HCT116 (cell line): ENCODE measurements at regions not wholly inside any gene's neighbourhood (a gene's known extent, or its start where the extent isn't known, plus 50 kb on each side); places are given as distances from the start of the nearest gene placed in this dataset.

Source experiments
- ATAC-seq: fragments of 200-7000 bp; cut with Tn5 transposase; 2 replicates; pipeline ENCODE4 v1.9.1; 2020; ENCODE audit warnings: mild to moderate bottlenecking, moderate library complexity
- BruUV-seq: library from RNA; stranded (reverse); fragments of 400-500 nt; replicated peaks from 2 replicates; lab custom pipeline; 2021; lab: Mats Ljungman, UMichigan
- CTCF ChIA-PET: fragments of 300-600 bp; sonication (Branson Sonifier 250); formaldehyde crosslinking; loops from one replicate; lab custom pipeline; 2021; ENCODE audit warnings: antibody characterized with exemption; lab: Charles Lee
- POLR2A ChIA-PET: fragments of 300-600, 350-600 bp; sonication (Branson Sonifier 250); formaldehyde crosslinking; loops from one replicate; lab custom pipeline; 2021; ENCODE audit warnings: antibody characterized with exemption; lab: Charles Lee
- RAD21 ChIA-PET, 2 experiments: fragments of 300-600 bp; sonication (Branson Sonifier 250); formaldehyde crosslinking; loops; one replicate each; lab custom pipeline; 2023; ENCODE audit warnings: low total read pairs in 2 of 2; ENCODE audit not compliant: uncharacterized antibody in 2 of 2, unreplicated experiment in 2 of 2, low non-redundant PET in 1 of 2; lab: Charles Lee
- DNase-seq: peaks from one replicate; pipeline ENCODE4 v3.0.0-alpha.2; 2010; ENCODE audit warnings: low read depth, low spot score
- H2AFZ ChIP-seq: fragments of 200-600 bp; shearing (Covaris generic), sonication (generic); 2 replicates; pipeline ENCODE4 v1.6.1; 2017; ENCODE audit warnings: low read depth, mixed run types, mixed read lengths, antibody characterized with exemption, low read length; ENCODE audit not compliant: poor library complexity, severe bottlenecking
- H3K27ac ChIP-seq: 2 replicates; pipeline ENCODE4 v1.5.1; 2012; ENCODE audit warnings: low read depth, low read length
- H3K27me3 ChIP-seq: fragments of 200-600 bp; sonication (generic); 2 replicates; pipeline ENCODE4 v1.6.1; 2016; ENCODE audit warnings: mixed run types, low read length, mixed read lengths; ENCODE audit not compliant: insufficient read depth
- H3K36me3 ChIP-seq, 2 experiments: fragments of 200-500 bp in 1 of 2; fragments of 200-600 bp in 1 of 2; sonication (Bioruptor generic) in 1 of 2; sonication (generic) in 1 of 2; 2 replicates each; pipeline versions ENCODE4 v1.5.1 to v1.6.1; 2014 to 2016; ENCODE audit warnings: low read length in 2 of 2, inconsistent platforms in 1 of 2, mixed read lengths in 1 of 2, mixed run types in 1 of 2; ENCODE audit not compliant: insufficient read depth in 2 of 2, control insufficient read depth in 1 of 2
- H3K4me1 ChIP-seq, 2 experiments: fragments of 200-600 bp in 1 of 2; sonication (generic) in 1 of 2; 2 replicates each; pipeline versions ENCODE4 v1.5.1 to v1.6.1; 2012 to 2017; ENCODE audit warnings: low read length in 2 of 2, inconsistent platforms in 1 of 2, mild to moderate bottlenecking in 1 of 2, mixed read lengths in 1 of 2, mixed run types in 1 of 2, moderate library complexity in 1 of 2; ENCODE audit not compliant: insufficient read depth in 2 of 2, control insufficient read depth in 1 of 2
- H3K4me2 ChIP-seq: fragments of 200-600 bp; sonication (generic); 2 replicates; pipeline ENCODE4 v1.6.1; 2017; ENCODE audit warnings: mixed run types, low read length, mixed read lengths
- H3K4me3 ChIP-seq, 2 experiments: fragments of 200-600 bp in 1 of 2; sonication (generic) in 1 of 2; replicated peaks in 1 of 2; 2 replicates each; pipeline ENCODE4 v1.5.1; 2011 to 2016; ENCODE audit warnings: low read length in 2 of 2, control low read depth in 1 of 2, low read depth in 1 of 2, mild to moderate bottlenecking in 1 of 2, mixed read lengths in 1 of 2, mixed run types in 1 of 2
- H3K79me2 ChIP-seq: fragments of 200-600 bp; sonication (generic); 2 replicates; pipeline ENCODE4 v1.6.1; 2017; ENCODE audit warnings: mild to moderate bottlenecking, mixed run types, low read length, moderate library complexity, mixed read lengths; ENCODE audit not compliant: insufficient read depth
- H3K9ac ChIP-seq: fragments of 200-600 bp; sonication (generic); 2 replicates; pipeline ENCODE4 v1.6.1; 2016; ENCODE audit warnings: low read length, mixed read lengths
- H3K9me2 ChIP-seq: fragments of 200-600 bp; sonication (generic), shearing (Covaris generic); 2 replicates; pipeline ENCODE4 v1.6.1; 2017; ENCODE audit warnings: mixed run types, mild to moderate bottlenecking, moderate library complexity; ENCODE audit not compliant: insufficient read depth
- H3K9me3 ChIP-seq, 2 experiments: fragments of 200-500 bp in 1 of 2; fragments of 200-600 bp in 1 of 2; sonication (Bioruptor generic) in 1 of 2; sonication (generic) in 1 of 2; 2 replicates each; pipeline ENCODE4 v1.6.1; 2014 to 2017; ENCODE audit warnings: low read length in 2 of 2, mixed read lengths in 2 of 2, inconsistent platforms in 1 of 2, low read depth in 1 of 2, mild to moderate bottlenecking in 1 of 2, mixed run types in 1 of 2, moderate library complexity in 1 of 2; ENCODE audit not compliant: control insufficient read depth in 1 of 2, insufficient read depth in 1 of 2
- H4K20me1 ChIP-seq: fragments of 200-600 bp; sonication (generic), shearing (Covaris generic); 2 replicates; pipeline ENCODE4 v1.6.1; 2017; ENCODE audit warnings: mixed run types, mild to moderate bottlenecking, moderate library complexity; ENCODE audit not compliant: insufficient read depth
- ATF3 ChIP-seq: IDR thresholded peaks from 2 replicates; pipeline ENCODE4 v1.6.1; 2012
- CBX3 ChIP-seq: IDR thresholded peaks from 2 replicates; pipeline ENCODE4 v1.6.1; 2012; ENCODE audit warnings: low read depth
- EGR1 ChIP-seq: IDR thresholded peaks from 2 replicates; pipeline ENCODE4 v1.6.1; 2012; ENCODE audit warnings: low read depth
- ELF1 ChIP-seq: IDR thresholded peaks from 2 replicates; pipeline ENCODE4 v1.6.1; 2012; ENCODE audit warnings: low read depth, borderline replicate concordance
- EZH2 ChIP-seq: fragments of 200-600 bp; sonication (generic); IDR thresholded peaks from 2 replicates; pipeline ENCODE4 v1.6.1; 2017; ENCODE audit warnings: antibody characterized with exemption, mixed run types
- EZH2phosphoT487 ChIP-seq: fragments of 200-600 bp; IDR thresholded peaks from 2 replicates; pipeline ENCODE4 v1.6.1; 2018; ENCODE audit warnings: antibody characterized with exemption, borderline replicate concordance
- JUND ChIP-seq: IDR thresholded peaks from 2 replicates; pipeline ENCODE4 v1.6.1; 2012
- POLR2A ChIP-seq: IDR thresholded peaks from 2 replicates; pipeline ENCODE4 v1.7.0; 2011; ENCODE audit warnings: borderline replicate concordance; ENCODE audit not compliant: insufficient read depth, insufficient read length; ENCODE audit errors: extremely low read depth
- POLR2AphosphoS5 ChIP-seq: IDR thresholded peaks from 2 replicates; pipeline ENCODE4 v1.6.1; 2011; ENCODE audit warnings: mild to moderate bottlenecking, low read depth, low read length, moderate library complexity
- RAD21 ChIP-seq: IDR thresholded peaks from 2 replicates; pipeline ENCODE4 v1.6.1; 2012; ENCODE audit warnings: low read depth, mild to moderate bottlenecking
- REST ChIP-seq: IDR thresholded peaks from 2 replicates; pipeline ENCODE4 v1.6.1; 2012; ENCODE audit warnings: low read depth
- SIN3A ChIP-seq: IDR thresholded peaks from 2 replicates; pipeline ENCODE4 v1.6.1; 2012; ENCODE audit warnings: low read depth
- SP1 ChIP-seq: IDR thresholded peaks from 2 replicates; pipeline ENCODE4 v1.6.1; 2012; ENCODE audit warnings: low read depth
- SRF ChIP-seq: IDR thresholded peaks from 2 replicates; pipeline ENCODE4 v1.6.1; 2012; ENCODE audit warnings: low read depth
- TCF7L2 ChIP-seq: IDR thresholded peaks from 2 replicates; pipeline ENCODE4 v1.7.0; 2011; ENCODE audit warnings: borderline replicate concordance, inconsistent platforms; ENCODE audit not compliant: insufficient read depth, insufficient read length; ENCODE audit errors: extremely low read depth
- ZBTB33 ChIP-seq: IDR thresholded peaks from 2 replicates; pipeline ENCODE4 v1.6.1; 2011; ENCODE audit warnings: mild to moderate bottlenecking, low read length, moderate library complexity; ENCODE audit not compliant: insufficient replicate concordance; ENCODE audit errors: extremely low read depth
- ZFX ChIP-seq: fragments of 450-650 bp; IDR thresholded peaks from 2 replicates; pipeline ENCODE4 v1.6.1; 2017
- ZNF274 ChIP-seq: fragments of 200-500 bp; sonication (Bioruptor generic); IDR thresholded peaks from 2 replicates; pipeline ENCODE4 v1.6.1; 2014; ENCODE audit warnings: mild to moderate bottlenecking, low read depth, low read length, inconsistent platforms
- intact Hi-C: fragments of 100-400 bp; cut with micrococcal nuclease; formaldehyde crosslinking; loops from 2 replicates; pipeline ENCODE4 v1.10.0; 2022
- TF ChIP-seq, protein P1 (sequence below), 3 experiments: fragments of 200-600 bp in 1 of 3; sonication (generic) in 1 of 3; IDR thresholded peaks in 2 of 3; conservative IDR thresholded peaks in 1 of 3; 2 replicates each; pipeline ENCODE4 v1.5.1; 2012 to 2017; ENCODE audit warnings: low read depth in 2 of 3, low read length in 2 of 3, antibody characterized with exemption in 1 of 3, borderline replicate concordance in 1 of 3, control low read depth in 1 of 3, mild to moderate bottlenecking in 1 of 3, mixed read lengths in 1 of 3, mixed run types in 1 of 3, moderate library complexity in 1 of 3; ENCODE audit not compliant: insufficient read depth in 1 of 3
- TF ChIP-seq, protein P2 (sequence below): IDR thresholded peaks from 2 replicates; pipeline ENCODE4 v1.6.1; 2012

GRCh38 chr1:22340873-22341272 lies 110.8 kb upstream of the ZBTB40 start:
- H3K27me3 ChIP-seq = peaks cover 11% of the 10 kb centered on the region; the same call in 1 of the 2 replicates
- no peaks in the 10 kb centered on the region for H3K36me3 ChIP-seq
- POLR2A ChIA-PET = no interaction called here
- no peak overlapping the region for H3K9ac ChIP-seq
- H3K27ac ChIP-seq = no peak overlapping the region
- DNase-seq (no peak), ATAC-seq (no peak)
- H4K20me1 ChIP-seq = no peaks in the 10 kb centered on the region
- no peak overlapping the region for H3K4me3 ChIP-seq
- no peaks in the 10 kb centered on the region for H3K9me3 ChIP-seq
- no peaks in the 10 kb centered on the region for H3K4me1 ChIP-seq
- intact Hi-C loops = no loop called here
- no peak overlapping the region for H3K4me2 ChIP-seq
- no peaks in the 10 kb centered on the region for H3K9me2 ChIP-seq
- RAD21 ChIA-PET = no interaction called here
- BruUV-seq = no TSS peak
- H2AFZ ChIP-seq = no peak overlapping the region
- TF ChIP-seq, protein P1, sequence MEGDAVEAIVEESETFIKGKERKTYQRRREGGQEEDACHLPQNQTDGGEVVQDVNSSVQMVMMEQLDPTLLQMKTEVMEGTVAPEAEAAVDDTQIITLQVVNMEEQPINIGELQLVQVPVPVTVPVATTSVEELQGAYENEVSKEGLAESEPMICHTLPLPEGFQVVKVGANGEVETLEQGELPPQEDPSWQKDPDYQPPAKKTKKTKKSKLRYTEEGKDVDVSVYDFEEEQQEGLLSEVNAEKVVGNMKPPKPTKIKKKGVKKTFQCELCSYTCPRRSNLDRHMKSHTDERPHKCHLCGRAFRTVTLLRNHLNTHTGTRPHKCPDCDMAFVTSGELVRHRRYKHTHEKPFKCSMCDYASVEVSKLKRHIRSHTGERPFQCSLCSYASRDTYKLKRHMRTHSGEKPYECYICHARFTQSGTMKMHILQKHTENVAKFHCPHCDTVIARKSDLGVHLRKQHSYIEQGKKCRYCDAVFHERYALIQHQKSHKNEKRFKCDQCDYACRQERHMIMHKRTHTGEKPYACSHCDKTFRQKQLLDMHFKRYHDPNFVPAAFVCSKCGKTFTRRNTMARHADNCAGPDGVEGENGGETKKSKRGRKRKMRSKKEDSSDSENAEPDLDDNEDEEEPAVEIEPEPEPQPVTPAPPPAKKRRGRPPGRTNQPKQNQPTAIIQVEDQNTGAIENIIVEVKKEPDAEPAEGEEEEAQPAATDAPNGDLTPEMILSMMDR (IDR thresholded peaks at IDR 0.05 in 2 of 3, conservative IDR thresholded peaks at IDR 0.05 in 1 of 3; ENCODE audit: borderline replicate concordance in 1 of 3, insufficient read depth in 1 of 3, low read depth in 2 of 3, low read length in 2 of 3) = no peak
- TF ChIP-seq RAD21 = no peak
- TF ChIP-seq EZH2phosphoT487 = no peak
- no peak for TF ChIP-seq POLR2A
- no peak for TF ChIP-seq ZNF274
- TF ChIP-seq POLR2AphosphoS5 = no peak
- TF ChIP-seq, protein P2, sequence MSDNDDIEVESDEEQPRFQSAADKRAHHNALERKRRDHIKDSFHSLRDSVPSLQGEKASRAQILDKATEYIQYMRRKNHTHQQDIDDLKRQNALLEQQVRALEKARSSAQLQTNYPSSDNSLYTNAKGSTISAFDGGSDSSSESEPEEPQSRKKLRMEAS = no peak
- no peak for TF ChIP-seq JUND
- no peak for TF ChIP-seq TCF7L2
- no peak for TF ChIP-seq REST
- TF ChIP-seq SRF = no peak
- no peak for TF ChIP-seq ELF1
- TF ChIP-seq ATF3 = no peak
- TF ChIP-seq CBX3 = no peak
- TF ChIP-seq SIN3A = no peak
- TF ChIP-seq EGR1 = no peak
- no peak for TF ChIP-seq ZBTB33
- TF ChIP-seq SP1 = no peak
- TF ChIP-seq ZFX = no peak
- no peak for TF ChIP-seq EZH2
- H3K79me2 ChIP-seq = no peaks in the 10 kb centered on the region
- CTCF ChIA-PET = no interaction called here
